CD14-positive monocyte (primary cell): ENCODE measurements at regions not wholly inside any gene's neighbourhood (a gene's known extent, or its start where the extent isn't known, plus 50 kb on each side); places are given as distances from the start of the nearest gene placed in this dataset.

Experiments used
- DNase-seq, 3 donors: peaks; one replicate each; pipeline ENCODE4 v3.0.0-alpha.2; 2011 to 2022
- H2AFZ ChIP-seq: 2 replicates; pipeline ENCODE4 v1.6.0; 2012; ENCODE audit warnings: mild to moderate bottlenecking, low read depth, low read length, inconsistent platforms; ENCODE audit not compliant: insufficient read depth, poor library complexity, severe bottlenecking
- H3K27ac ChIP-seq, 2 donors: 1 replicate in 1 of 2; 2 replicates in 1 of 2; pipeline ENCODE4 v1.5.1; 2012 to 2013; ENCODE audit warnings: low read length in 2 of 2, control low read depth in 1 of 2, inconsistent platforms in 1 of 2, low read depth in 1 of 2, mild to moderate bottlenecking in 1 of 2
- H3K27me3 ChIP-seq, 2 donors: one replicate each; pipeline versions ENCODE4 v1.6.0 to v1.6.1; 2011 to 2013; ENCODE audit warnings: low read length in 2 of 2; ENCODE audit not compliant: control insufficient read depth in 2 of 2, insufficient read depth in 2 of 2
- H3K36me3 ChIP-seq, 2 donors: replicated peaks in 1 of 2; 1 replicate in 1 of 2; 2 replicates in 1 of 2; pipeline versions ENCODE4 v1.5.1 to v1.6.1; 2012 to 2013; ENCODE audit warnings: low read length in 2 of 2, control low read depth in 1 of 2, inconsistent platforms in 1 of 2, mild to moderate bottlenecking in 1 of 2; ENCODE audit not compliant: insufficient read depth in 2 of 2, control insufficient read depth in 1 of 2
- H3K4me1 ChIP-seq, 2 donors: 1 replicate in 1 of 2; 2 replicates in 1 of 2; pipeline versions ENCODE4 v1.5.1 to v1.6.1; 2012 to 2013; ENCODE audit warnings: low read length in 2 of 2, control low read depth in 1 of 2, inconsistent platforms in 1 of 2, mild to moderate bottlenecking in 1 of 2, moderate library complexity in 1 of 2; ENCODE audit not compliant: insufficient read depth in 2 of 2, control insufficient read depth in 1 of 2
- H3K4me2 ChIP-seq: replicated peaks from 2 replicates; pipeline ENCODE3; 2012; ENCODE audit warnings: low read length, moderate library complexity, mild to moderate bottlenecking; ENCODE audit not compliant: poor library complexity, severe bottlenecking; ENCODE audit errors: extremely low read depth
- H3K4me3 ChIP-seq, 3 experiments: fragments of 200-600 bp in 1 of 3; sonication (generic) in 1 of 3; replicated peaks in 1 of 3; 1 replicate in 2 of 3; 2 replicates in 1 of 3; pipeline ENCODE4 v1.5.1; 2011 to 2013; ENCODE audit warnings: low read length in 3 of 3, mild to moderate bottlenecking in 3 of 3, control low read depth in 2 of 3, low read depth in 2 of 3, inconsistent platforms in 1 of 3, moderate library complexity in 1 of 3
- H3K79me2 ChIP-seq: 2 replicates; pipeline ENCODE4 v1.6.0; 2012; ENCODE audit warnings: mild to moderate bottlenecking, control low read depth, inconsistent platforms, low read length, moderate library complexity; ENCODE audit not compliant: insufficient read depth
- H3K9ac ChIP-seq: 2 replicates; pipeline ENCODE4 v1.6.0; 2017; ENCODE audit warnings: low read length, mild to moderate bottlenecking; ENCODE audit not compliant: insufficient read depth, poor library complexity, severe bottlenecking
- H3K9me3 ChIP-seq, 2 donors: replicated peaks in 1 of 2; 1 replicate in 1 of 2; 2 replicates in 1 of 2; pipeline versions ENCODE4 v1.5.1 to v1.6.1; 2012 to 2013; ENCODE audit warnings: low read length in 2 of 2, control low read depth in 1 of 2; ENCODE audit not compliant: control insufficient read depth in 1 of 2, insufficient read depth in 1 of 2
- H4K20me1 ChIP-seq: 2 replicates; pipeline ENCODE4 v1.6.0; 2012; ENCODE audit warnings: mild to moderate bottlenecking, low read length, control low read depth, moderate library complexity; ENCODE audit not compliant: insufficient read depth
- H3K27ac Mint-ChIP-seq, 7 donors: one replicate each; pipeline ENCODE4 v1.8.0; 2020; ENCODE audit warnings: mild to moderate bottlenecking in 7 of 7, mixed read lengths in 7 of 7, moderate library complexity in 6 of 7, inconsistent platforms in 2 of 7
- H3K27me3 Mint-ChIP-seq, 3 donors: one replicate each; pipeline ENCODE4 v1.8.0; 2021 to 2022; ENCODE audit warnings: low read depth in 3 of 3, mild to moderate bottlenecking in 3 of 3, mixed read lengths in 3 of 3, moderate library complexity in 3 of 3, inconsistent platforms in 1 of 3
- H3K36me3 Mint-ChIP-seq, 2 donors: one replicate each; pipeline ENCODE4 v1.8.0; 2020; ENCODE audit warnings: mixed read lengths in 2 of 2, inconsistent platforms in 1 of 2, mild to moderate bottlenecking in 1 of 2
- H3K4me1 Mint-ChIP-seq: one replicate; pipeline ENCODE4 v1.8.0; 2020; ENCODE audit warnings: mild to moderate bottlenecking, mixed read lengths
- H3K4me3 Mint-ChIP-seq, 2 donors: one replicate each; pipeline ENCODE4 v1.8.0; 2020; ENCODE audit warnings: mild to moderate bottlenecking in 2 of 2, mixed read lengths in 2 of 2, moderate library complexity in 1 of 2
- H3K9me3 Mint-ChIP-seq, 7 donors: one replicate each; pipeline ENCODE4 v1.8.0; 2020 to 2022; ENCODE audit warnings: mixed read lengths in 7 of 7, mild to moderate bottlenecking in 6 of 7, moderate library complexity in 6 of 7, inconsistent platforms in 2 of 7
- CTCF ChIP-seq: fragments of 200-600 bp; IDR thresholded peaks from one replicate; pipeline ENCODE4 v1.8.0; 2022; ENCODE audit warnings: antibody characterized with exemption, mild to moderate bottlenecking
- WGBS: methylation state at CpG from one replicate; pipeline ENCODE4 v1.1.5; 2013; ENCODE audit warnings: missing lambda C conversion rate; ENCODE audit not compliant: insufficient coverage; 5-methylcytosine and 5-hydroxymethylcytosine counted together
- intact Hi-C, 2 donors: fragments of 100-400 bp; cut with micrococcal nuclease; formaldehyde crosslinking; loops; one replicate each; pipeline versions ENCODE4 v1.15.0 to v1.15.1; 2023

GRCh38 chr2:43041173-43041591, 185.2 kb downstream of the ZFP36L2 start:
- intact Hi-C loops = no loop called here
- no peak overlapping the region for H2AFZ ChIP-seq

DNA sequence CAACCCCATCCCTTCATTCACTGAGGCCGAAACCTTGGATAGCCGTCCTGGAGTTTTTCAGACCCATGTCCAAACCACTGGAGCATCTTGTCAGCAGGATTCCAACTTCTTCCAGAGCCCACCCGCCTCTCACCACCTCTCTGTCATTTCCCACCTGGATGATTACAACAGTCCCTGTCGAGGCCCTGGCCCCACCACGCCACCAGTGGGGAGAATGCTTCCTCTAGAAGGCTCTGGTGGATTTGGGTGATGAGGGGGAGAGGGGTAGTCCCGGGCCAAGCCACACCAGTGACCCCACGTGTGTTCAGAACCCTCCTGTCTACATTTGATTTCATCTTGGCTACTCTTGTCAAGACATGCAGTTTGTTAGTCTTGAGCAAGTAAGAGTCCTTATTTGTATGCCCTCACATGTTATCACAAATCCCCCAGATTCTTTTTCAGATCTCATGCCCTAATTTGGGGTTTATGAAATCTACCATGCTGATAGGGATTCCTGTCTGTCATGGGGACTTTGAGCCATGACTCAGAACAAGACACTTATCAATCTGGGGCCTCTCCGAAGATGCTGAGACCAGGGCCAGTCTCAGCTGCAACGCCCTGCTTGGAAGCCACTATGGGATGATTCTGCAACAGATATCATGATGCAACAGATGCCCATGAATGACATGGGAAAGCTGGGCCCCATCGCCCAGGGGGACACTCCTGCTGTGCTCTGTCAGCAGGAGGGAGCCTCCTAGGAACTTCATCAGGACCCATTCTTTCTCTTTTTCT, 186.1 kb downstream of the ZFP36L2 start:
- Histone ChIP-seq H3K4me1 (peaks cover 21 to 31% of the 10 kb centered on the region in 2 donors), H3K9ac (no peak overlapping the region), H3K36me3 (no peaks in the 10 kb centered on the region), H3K27me3 (no peaks in the 10 kb centered on the region), H3K4me2 (no peak overlapping the region), H2AFZ (no peak overlapping the region), H3K79me2 (no peaks in the 10 kb centered on the region), H4K20me1 (no peaks in the 10 kb centered on the region), H3K27ac (no peak overlapping the region), H3K9me3 (no peaks in the 10 kb centered on the region), H3K4me3 (no peak overlapping the region)
- Mint-ChIP-seq H3K27me3 (peaks cover 0 to 2% (median 0%) of the 10 kb centered on the region in 3 donors), H3K36me3 (no peaks in the 10 kb centered on the region), H3K9me3 (no peaks in the 10 kb centered on the region), H3K4me3 (no peak overlapping the region), H3K27ac (peak overlapping the region in 1 of 7 donors; percentile 18), H3K4me1 (peaks cover 28% of the 10 kb centered on the region)
- DNase-seq = peak in 2 of 3 donors; percentile 55 to 62
- WGBS = 54% methylated on average over 4 of the region's 10 CpGs
- TF ChIP-seq CTCF = no peak
- intact Hi-C loops = no loop called here

More at GRCh38 chr2:43041173-43041591, 185.2 kb downstream of the ZFP36L2 start:
- WGBS = 95% methylated on average over 3 of the region's 4 CpGs
- Histone ChIP-seq H4K20me1 (no peaks in the 10 kb centered on the region), H3K9me3 (no peaks in the 10 kb centered on the region), H3K4me2 (no peak overlapping the region), H3K9ac (no peak overlapping the region), H3K27me3 (no peaks in the 10 kb centered on the region), H3K27ac (no peak overlapping the region), H3K4me3 (no peak overlapping the region), H3K36me3 (no peaks in the 10 kb centered on the region), H3K4me1 (peaks cover 21 to 34% of the 10 kb centered on the region in 2 donors), H3K79me2 (no peaks in the 10 kb centered on the region)
- Mint-ChIP-seq H3K27me3 (peaks cover 0 to 2% (median 0%) of the 10 kb centered on the region in 3 donors), H3K27ac (no peak overlapping the region), H3K4me3 (no peak overlapping the region), H3K4me1 (peaks cover 31% of the 10 kb centered on the region), H3K9me3 (no peaks in the 10 kb centered on the region), H3K36me3 (no peaks in the 10 kb centered on the region)
- DNase-seq = no peak
- no peak for TF ChIP-seq CTCF
